HG02610 (cell line): ENCODE measurements at regions not wholly inside any gene's neighbourhood (a gene's known extent, or its start where the extent isn't known, plus 50 kb on each side); places are given as distances from the start of the nearest gene placed in this dataset.
"Not testable (repeated sequence)": the region's sequence is repeated elsewhere in the genome, so short reads cannot be mapped to it uniquely, and the experiment has no call there.

Source experiments
- ATAC-seq: cut with Tn5 transposase; IDR thresholded peaks from one replicate; pipeline ENCODE4 v1.9.1; 2021; ENCODE audit warnings: mild to moderate bottlenecking, moderate library complexity; ENCODE audit not compliant: unreplicated experiment

DNA sequence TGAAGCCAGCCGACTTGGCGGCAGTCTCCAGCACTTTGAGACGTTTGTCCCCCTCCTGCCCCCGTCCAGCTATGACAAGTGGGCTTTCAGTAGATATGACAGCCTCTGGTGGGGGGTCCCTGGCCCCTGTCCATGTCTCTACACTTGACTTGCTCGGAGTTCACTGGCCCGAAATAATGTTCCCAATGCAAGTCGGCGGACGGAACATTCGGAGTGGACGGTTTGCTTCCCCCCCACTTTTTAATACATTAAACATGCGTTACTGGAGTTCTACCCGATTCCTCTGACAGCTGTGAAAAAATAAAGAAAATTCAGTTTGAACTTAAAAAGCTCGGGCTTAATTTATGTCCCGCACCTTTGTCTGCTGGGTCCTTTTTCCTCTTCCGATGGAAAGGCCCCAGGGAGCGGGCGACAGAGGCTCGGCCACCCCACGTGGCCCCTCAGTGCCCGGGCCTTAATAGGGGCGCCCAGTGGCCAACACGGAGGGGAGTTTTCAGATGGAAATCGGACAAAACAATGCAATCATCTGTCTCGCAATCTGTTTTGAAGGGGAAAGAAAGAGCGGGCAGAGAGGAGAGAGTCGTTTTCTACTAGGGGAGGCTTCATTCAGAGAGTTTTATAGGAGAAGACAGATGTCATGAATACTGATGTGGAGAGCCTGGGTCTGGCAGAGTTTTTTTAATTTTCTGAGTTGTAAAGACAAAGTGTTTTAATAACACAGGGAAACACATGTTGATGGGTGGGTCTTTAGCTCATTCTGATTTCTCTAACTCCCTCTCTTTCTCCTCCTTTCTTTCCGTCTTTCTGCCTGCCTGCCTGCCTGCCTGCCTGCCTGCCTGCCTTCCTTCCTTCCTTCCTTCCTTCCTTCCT lies 50.2 kb downstream of the SMIM38 start:
- no peak for ATAC-seq

DNA sequence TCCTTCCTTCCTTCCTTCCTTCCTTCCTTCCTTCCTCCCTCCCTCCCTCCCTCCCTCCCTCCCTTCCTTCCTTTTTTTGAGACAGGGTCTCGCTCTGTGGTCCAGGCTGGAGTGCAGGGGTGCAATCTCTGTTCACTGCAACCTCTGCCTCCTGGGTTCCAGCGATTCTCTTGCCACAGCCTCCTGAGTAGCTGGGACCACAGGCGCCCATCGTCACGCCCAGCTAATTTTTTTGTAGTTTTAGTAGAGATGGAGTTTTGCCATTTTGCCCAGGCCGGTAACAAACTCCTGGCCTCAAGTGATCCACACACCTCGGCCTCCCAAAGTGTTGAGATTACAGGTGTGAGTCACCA lies 50.9 kb downstream of the SMIM38 start:
- ATAC-seq, result not testable (repeated sequence)

DNA sequence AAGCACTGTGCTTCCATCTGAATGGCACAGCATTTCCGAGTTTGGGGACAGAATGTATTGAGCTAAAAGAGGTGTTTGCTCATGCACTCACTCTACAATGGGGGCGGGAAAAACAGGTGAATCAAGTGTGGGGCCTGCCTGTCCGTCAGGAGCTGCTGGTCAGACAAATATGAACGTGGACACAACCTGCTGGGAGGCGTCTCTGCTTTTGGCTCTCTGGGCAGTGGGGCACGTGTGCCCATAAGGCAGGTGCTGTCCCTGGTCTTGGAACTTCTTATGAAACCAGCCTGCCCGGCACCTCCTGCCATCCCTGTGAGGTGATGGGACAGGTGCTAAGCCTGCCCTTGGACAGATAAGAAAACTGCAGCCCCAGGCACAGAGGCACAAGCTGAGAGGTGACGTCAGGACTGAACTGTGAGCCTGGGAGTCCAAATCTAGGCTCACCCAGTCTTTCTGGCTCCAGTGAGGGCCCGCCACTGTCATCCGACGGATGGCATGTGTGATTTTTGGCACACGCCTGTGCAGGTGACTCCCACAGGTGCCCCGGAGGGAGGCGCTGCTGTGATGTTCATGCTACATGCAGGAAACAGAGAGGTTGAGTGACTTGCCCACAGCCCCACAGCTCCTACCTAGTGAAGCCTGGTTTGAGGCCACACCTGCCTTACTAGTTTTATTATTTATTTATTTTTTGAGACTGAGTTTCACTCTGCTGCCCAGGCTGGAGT lies 51.6 kb downstream of the SMIM38 start:
- no peak for ATAC-seq

DNA sequence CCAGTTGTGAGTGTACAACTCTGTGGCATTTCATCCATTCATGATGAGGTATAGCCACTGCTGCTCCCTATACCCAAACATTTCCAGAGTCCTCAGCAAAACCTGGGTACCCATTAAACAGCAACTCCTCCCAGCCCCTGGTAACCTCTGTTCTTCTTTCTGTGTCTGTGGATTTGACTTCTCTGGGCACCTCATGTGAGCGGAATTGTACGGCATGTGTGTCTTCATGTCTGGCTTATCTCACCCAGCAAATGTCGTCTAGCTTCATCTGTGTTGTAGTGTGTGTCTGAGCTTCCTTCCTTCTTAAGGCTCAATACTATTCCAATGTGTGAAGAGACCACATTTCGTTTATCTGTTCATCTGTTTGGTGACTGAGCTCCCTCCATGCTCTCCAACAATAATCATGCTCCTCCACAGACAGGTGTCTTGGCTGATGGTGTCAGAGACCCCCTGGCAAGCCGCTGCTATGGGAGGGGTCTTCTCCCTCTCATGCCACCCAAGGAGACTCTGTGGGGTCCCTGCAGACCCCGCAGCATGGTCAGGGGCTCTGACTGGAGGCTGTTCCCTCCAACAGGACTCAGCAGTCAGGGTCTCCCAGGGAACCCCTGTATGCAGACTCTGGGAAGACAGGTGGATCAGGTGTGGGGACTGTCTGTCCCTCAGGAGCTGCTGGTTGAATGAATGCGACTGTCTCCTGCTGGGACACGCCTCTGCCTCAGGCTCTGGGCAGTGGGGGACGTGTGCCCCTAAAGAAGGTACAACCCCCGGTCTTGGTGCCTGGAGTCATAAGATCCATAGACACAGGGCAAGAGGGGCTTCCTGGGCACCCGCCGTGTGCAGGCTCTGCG lies 52.7 kb downstream of the SMIM38 start:
- no peak for ATAC-seq

DNA sequence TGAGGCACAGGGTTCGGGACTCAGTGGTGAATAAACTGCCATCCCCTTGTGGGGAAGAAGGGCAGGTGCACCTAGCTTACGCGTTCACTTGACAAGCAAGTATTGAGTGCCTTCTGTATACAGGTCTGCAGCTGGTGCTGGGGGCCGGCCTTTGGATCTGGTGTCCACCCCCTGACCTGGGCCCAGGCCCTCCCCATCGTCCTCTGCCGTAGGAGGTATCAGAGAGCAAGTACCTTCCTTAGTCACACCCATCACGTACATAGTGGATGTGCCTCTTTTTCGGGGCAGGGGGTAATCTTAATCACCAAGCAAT lies 53.3 kb downstream of the SMIM38 start:
- ATAC-seq, result no peak

DNA sequence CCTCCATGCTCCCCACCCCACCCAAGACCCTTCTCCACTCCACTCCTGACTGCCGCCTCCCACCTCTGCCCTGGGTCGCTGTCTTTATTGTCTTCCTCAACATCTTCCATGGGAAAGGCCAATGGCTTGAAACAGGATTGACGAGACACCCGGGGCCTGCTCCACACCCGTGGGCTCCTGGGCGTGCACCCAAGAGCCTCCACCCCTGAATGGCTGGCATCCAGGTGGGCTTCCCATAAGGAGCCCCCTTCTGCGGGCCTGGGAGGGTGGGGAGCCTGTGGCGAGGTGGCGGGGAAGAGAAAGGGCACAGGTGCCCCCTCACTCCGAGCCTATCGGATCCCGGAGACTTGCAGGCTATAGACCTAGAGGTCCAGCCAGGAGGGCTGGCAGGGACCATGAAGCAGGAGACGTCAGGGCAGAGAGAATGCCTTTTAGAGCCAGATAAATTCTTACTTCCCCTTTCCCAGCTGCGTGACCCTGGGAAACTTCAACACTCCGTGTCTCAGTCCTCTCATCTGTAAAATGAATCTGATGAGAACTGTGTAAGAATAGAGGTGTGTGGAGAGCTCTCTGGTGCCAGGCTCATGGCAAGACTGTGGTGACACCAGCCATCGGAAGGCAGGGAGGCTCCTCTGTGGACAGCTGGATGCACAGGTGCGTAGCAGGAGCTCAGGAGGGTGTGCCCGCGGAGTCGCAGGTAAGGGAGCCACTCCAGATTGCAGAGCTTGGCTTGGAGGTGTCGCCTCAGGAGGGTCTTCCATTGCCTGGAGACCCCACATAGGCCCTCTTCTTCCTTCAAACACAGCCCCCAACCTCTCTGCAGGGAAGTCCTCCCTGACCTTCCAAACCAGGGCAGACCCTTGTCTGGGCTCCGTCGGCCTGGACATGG lies 53.9 kb downstream of the SMIM38 start:
- ATAC-seq, result no peak

DNA sequence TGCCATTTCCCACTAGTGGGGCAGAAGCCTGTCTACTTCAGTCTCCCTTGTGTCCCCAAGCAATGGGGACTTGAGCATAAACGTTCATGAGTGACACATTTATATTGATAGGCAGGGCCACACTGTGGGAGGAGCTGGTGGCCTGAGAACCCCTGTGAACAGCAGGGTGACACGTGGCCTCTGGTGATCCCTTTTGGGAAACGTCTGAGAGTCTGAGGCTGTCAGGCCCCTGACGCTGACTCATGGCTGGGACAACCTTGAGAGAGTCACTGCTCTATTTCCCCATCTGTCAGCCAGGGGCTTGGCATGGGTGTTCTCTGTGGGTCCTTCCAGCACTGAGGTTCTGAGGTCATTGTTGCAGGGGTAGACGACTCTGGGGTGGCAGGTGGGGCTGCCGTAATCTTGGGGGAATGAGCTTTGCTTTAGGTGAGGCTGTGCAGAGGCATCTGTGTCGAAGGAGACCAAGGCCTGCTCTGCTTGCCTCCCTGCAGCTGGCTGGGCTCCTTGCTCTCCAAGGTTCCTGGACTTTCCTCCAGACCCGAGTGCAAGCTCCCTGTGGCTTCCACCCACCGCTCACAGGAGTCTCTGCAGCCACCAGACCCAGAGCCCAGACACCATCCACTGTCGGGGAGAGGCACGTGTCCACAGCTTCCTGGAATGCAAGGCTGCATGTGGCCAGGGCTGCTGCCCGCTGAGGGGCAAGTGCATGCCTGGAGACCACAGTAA lies 54.7 kb downstream of the SMIM38 start:
- peak; percentile 31 for ATAC-seq

DNA sequence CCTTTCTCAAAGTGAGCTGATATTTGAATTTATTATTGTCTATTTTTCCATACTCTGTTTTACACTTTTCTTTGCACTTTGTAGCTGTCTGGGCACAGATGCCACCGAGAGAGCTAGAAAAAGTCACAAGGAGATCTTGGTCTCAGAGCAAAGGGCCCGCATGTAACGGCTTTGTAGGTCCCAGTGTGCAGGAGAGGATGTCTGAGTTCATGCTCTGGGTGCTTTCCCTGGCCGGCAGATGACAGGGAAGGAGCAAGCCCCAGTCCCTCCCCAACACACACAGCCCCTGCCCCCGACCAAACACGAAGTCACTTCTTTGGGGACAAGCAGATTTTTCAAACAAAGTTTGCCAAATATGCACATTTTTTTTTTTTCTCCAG lies 55.8 kb downstream of the SMIM38 start:
- no peak for ATAC-seq

DNA sequence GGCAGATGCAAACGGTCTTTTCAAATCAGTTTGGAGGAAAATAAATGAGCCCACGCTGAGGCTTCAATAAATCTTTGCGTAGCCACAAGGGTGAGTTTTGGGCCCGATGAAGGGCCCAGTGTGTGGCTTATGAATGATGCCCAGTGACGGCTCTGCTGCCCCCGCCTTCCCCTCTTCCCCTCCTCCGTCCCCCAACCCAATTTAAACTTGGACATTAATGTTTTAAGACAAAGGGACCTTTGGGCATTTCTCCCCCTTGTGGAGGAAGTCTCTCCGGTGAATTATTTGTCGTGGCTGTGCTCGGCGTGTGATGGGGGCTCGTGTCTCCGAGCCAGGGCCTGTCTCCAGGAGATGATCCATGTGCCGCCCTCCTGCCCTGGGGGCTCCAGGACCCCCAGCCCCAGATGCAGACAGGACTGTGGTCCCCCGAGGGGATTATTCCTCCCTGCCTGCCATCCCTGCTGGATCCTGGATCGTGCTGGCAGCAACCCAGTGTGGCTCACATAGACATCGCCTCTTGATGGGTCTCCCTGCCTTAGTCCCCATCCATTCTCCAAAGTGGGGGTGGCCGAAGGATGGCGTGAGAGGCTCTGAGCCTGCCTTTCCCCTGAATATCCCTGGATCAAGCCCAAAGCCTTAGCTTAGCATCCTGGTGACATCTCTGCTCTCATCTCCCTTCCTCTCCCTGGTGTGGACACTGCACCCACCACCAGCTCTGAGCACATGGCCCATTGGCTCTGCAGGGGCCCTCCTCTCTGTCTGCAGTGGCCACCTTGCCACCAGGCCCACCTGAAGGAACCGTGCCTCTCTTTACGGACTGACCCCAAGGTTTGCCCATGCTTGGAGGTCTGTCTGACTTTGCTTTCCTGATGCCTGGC lies 56.4 kb downstream of the SMIM38 start:
- ATAC-seq, result no peak

DNA sequence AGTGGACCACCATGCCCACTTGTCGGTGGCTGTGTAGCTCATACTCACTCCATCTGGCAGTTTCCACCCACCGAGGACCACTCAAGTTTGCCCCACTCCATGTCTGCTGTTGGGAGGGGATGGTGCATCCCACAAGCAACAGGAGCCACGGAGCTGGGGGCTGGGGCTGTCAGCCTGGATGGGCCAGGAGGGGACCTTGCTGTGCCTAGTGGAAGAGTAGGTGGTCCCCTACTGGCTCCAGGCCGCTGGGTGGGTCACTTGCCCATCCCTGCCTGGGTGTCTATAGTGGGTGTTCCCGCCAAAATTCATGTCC lies 57.0 kb downstream of the SMIM38 start:
- ATAC-seq, result no peak

DNA sequence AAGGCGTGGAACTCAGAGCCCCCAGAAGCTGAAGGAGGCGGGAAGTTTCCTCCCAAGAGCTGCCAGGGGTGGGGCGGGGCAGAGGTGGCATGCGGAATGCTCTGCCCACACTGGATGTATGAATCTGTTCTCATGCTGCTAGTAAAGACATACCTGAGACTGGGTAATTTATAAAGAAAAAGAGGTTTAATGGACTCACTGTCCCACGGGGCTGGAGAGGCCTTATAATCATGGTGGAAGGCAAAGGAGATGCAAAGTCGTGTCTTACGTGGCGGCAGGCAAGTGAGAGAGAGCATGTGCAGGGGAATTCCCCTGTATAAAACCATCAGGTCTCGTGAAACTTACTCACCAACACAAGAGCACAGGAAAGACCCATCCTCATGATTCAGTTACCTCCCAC lies 57.6 kb downstream of the SMIM38 start:
- ATAC-seq, result no peak

DNA sequence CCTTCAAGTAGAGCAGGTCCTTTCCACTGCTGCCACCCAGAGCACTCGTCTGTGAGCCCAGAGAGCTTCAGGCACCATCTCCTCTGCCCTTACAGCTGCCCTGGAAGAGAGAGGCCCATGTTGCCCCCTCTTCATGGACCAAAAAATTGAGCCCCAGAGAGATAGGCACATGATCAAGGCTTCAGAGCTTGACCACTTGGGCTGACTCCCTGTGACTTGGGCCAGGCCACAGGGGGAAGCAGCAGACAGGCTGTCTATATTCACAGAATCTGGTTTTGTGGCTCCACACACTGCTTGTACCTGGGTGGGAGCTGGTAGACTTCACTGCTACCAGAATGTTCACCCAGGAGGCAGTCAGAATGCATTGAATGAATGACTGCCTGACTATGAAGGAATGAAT lies 58.2 kb downstream of the SMIM38 start:
- ATAC-seq, result no peak

DNA sequence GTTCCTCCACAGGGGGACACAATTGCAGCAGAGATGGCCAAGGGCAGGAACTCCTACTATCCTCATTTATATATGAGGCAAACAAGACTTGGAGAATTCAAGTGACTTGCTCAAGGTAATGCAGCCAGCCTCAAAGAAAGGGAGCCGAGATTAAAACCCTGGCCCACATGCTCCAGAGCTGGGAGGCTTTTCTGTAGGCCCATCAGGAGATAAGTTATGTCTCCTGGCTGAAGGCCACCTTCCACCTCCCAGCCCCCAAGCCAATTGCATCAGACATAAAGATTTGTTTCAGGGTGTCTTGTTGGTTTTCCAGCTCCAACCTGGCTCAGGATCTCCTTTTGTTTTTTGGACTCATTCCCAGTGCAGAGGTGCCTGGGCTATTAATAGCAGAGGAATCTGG lies 59.5 kb downstream of the SMIM38 start:
- ATAC-seq, result no peak

DNA sequence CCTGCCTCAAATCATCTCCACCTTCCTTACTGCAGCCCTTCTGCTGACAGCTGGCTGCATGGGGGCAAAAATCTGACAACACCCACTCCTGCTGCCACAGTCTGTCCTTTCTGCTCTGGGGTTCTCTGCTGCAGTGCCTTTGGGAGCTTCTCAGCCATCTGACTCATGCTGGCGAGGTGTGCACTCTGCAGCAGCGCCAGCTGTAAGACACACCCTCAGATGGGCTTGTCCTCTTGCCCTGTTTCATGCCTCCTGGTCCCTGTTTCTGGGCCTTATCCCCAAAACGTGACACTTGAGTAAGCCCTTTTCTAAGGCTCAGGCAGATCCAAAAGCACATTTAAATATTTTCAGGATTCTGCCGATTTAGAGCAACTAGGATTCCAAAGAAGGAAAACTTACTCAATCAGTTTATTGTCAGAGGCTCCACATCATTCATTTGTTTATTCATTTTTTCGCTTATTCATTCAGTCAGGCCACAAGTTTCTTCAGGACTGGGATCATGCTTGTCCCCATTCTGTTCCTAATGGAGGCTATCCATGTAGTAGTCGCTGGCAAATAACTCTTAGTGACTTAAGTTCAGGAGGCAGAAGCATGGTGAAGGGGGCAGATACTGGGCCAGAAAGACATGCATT lies 60.2 kb downstream of the SMIM38 start:
- no peak for ATAC-seq

DNA sequence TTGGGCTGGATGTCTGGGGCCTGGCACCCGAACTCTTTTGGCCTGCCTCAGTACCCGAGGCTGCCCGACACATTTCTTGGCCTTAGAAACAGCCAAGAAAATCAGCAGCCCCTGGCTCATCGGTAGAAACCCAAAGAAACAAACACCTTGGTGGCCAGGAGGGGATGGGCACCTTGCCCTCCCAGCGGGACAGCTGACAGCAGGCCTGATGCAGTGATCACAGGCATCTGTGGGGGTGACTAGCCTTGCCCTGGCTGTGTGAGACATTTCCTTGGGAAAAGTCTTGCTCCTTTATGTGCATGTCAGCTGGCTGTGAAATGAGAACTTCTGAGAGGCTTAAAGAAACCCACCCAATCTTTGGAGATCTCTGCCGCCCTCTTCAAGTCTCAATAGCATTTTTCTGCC lies 60.9 kb downstream of the SMIM38 start:
- ATAC-seq, result no peak

DNA sequence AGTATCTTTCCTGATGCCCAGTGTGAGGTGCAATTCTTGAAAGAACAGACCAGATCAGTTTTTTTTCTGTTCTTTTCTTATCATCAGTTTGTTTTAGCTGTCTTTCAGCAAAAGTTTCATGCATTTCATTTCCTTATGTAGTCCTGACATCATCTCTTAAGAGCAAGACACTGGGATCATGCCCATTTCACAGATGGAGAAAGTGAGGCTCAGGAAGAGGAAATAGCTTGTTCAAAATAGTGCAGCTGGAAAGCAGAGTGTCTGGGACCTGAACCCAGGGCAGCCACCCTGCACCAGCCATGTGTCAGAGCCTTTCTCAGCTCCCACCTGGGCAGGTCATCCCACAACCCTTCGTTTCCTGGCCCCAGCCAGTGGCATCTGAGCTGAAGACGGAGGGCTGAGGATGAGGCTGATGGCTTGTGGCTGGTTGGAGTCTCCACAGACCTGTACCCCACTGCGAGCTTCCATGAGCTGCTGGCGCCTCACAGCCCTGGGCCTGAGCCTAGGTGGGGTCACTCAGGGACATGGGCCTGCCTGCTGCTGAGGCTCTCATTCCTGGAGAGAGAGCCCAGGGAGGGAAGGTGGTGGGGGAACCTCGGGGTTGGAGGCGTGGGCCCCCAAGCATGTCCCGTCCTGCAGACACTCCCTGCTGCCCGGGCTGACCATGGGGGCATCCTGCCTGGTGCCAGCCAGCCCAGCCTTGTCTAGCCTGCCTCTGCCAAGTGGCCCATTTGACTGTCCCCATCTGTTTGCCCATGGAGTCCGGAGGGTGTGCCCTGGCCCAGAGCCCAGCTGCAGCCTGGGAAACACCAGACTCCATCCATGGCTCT lies 61.8 kb downstream of the SMIM38 start:
- ATAC-seq, result no peak

DNA sequence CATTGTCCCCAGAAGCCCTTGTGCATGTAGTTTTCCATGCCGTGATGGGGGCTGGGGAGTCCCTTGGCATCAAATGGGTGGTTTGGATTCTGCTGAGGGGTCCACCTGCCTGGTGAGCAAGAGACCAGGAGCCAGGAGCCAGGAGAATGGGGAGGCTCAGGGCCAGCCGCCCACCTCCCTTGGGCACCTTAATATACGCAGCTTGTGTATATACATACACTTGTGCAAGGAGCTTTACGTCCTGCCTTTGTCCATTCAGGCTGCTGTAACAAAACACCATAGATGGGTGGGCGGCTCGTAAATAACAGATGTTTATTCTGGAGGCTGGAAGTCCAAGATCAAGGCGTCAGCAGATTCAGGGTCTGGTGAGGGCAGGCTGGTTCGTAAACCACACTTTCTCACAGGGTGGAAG lies 62.5 kb downstream of the SMIM38 start:
- no peak for ATAC-seq
